IPS-NIHi7 (cell line): ENCODE measurements at regions not wholly inside any gene's neighbourhood (a gene's known extent, or its start where the extent isn't known, plus 50 kb on each side); places are given as distances from the start of the nearest gene placed in this dataset.

Source experiments
- DNase-seq: peaks from one replicate; pipeline ENCODE4 v3.0.0; 2012; ENCODE audit warnings: mixed read lengths; ENCODE audit errors: extremely low spot score

DNA sequence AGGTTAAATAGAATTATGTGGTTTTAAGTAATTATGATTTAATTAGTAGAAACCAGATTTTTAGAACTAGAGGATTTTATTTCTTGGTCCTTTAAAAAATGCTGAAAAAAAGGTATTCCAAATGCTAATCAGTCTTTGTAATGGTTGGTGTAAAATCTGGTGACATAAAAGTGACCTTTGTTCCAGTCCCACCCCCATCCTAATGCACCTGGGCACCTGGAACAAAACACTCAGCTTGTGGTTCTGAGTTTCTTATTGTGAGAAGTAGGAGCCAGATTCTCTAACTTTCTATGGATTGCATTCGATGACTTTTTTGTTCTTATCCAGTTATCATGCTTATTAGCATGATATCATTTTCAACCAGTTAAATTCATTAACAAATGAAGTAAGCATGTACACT is 115.1 kb upstream of the CTNND2 start:
- no peak for DNase-seq

DNA sequence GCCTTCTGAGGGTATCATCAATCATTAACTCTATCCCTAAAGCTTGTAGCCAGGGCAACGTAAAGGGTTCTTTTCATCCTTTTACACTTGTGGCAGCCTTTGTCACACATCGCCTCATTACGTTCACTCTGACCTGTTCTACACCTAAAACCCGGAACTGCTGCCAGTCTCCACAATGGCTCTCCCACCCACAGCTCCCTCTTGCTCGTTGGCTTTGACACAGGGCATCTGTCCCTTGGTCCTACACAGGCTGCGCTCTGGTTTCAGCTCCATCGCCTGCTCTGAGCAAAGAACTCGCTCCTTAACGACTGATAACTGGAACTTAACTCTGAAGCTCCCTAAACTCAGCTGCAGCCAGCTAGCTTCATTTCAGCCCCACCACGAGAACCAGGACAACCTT is 112.8 kb upstream of the CTNND2 start:
- no peak for DNase-seq

DNA sequence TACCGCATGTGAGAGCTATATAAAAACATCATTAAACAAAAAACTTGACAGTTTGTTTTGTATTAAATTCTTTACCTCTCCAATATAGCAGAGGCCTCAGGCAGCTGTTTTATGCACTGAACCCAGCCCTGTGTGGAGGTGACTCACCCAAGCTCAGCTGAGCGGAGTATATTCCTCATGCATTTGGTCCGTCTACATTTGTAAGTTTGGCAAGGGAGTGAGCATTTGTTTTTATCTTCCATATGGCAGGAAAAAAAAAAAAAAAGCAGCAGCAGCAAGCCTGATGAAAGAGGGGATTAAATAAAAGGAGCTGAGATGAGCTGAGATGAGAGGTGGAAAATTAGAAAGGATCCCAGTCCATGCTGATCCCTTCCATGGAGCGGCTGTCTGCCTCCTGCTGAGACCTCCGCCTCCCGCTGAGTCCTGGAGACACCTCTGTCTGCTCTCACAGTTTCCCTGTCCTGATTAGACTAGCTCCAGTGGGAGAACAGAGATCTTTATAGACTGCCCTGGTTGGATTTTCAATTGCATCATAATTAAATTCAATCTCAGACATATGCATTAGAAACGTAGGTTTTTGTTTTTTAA is 112.0 kb upstream of the CTNND2 start:
- peak; percentile 32 for DNase-seq

DNA sequence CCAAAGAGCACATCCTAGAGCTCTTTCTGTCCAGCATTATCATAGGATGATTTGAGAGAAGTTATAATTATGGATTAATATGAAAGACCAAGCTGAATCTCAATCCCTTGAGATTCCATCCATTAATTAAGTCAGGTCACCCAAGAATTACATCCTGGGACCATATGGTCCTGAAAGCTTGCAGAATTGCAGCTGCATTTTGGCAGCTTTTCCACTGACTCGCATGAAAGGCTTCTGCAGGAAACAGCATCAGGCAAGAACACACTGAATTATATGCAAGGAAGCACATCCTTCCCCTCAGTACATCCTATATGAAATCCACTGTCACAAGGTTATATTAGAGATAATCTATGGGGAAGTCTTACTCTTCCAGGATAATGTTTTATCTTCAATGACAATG is 109.1 kb upstream of the CTNND2 start:
- DNase-seq: no peak

DNA sequence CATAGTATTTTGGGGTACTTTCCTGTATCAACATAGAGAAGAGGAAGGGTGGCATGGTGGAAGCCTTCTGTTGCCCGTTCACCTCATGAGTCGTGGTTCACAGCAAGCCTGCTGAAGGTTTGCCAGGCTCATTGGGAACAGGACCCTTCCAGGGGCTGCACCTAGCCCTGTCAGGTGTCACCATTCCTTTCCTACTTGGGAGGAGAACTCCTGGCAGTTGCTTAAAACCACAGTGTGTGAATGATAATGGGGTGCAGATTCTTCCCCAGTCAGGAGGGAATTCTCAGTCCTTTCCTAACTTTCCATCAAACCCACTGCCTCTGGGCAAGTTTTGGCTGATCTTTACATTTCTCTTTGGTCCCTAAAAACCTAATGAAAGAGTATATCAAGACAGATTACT is 99.4 kb upstream of the CTNND2 start:
- DNase-seq: peak; percentile 20

DNA sequence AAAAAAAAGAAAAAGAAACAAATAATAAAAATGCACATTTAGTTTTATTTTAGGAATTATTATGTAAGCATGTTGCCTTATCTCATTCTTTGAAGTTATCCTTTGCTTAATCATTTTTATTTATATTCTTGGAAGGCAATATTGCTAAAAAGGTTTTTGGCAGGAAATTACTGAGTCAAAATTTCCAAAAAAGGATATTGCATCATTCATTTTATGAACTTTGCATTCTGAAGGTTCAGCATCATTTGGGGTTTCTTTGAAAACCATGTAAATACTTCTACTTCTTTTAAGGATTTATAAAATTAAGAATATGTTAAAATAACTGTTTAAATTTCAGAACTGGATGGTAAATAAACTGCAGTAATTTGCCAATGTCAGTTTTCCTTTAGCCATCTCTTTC is 94.2 kb upstream of the CTNND2 start:
- no peak for DNase-seq

DNA sequence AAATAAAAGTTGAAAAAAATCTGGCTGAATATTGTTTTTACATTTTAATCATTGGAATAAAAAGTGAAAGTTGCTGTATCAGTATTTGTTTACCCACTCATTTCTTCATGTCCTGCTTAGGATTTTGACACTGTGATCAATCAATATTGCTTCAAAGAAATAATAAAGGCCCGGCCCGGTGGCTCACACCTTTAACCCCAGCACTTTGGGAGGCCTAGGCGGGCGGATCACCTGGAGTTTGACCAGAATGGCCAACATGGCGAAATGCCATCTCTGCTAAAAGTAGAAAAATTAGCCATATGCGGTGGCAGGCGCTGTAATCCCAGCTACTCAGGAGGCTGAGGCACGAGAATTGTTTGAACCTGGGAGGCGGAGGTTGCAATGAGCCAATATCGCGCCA is 93.7 kb upstream of the CTNND2 start:
- DNase-seq: no peak

DNA sequence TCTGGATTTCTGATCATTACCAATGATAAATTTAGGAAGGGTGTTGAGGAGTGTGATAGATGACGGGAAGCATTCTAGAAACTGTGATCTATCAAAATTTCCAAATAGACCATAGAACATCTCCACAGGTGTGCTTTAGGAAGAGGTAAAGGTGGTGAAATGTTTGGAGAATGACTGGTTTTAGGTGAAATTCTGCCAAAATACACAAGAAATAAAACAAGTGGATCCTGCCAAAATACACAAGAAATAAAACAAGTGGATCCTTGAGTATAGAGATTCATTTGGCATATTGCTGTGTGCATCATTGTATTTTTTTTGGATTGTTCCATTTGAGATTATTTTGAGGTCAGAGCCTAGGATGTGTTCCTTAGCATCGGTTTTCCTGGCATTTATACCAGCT is 88.3 kb upstream of the CTNND2 start:
- no peak for DNase-seq

DNA sequence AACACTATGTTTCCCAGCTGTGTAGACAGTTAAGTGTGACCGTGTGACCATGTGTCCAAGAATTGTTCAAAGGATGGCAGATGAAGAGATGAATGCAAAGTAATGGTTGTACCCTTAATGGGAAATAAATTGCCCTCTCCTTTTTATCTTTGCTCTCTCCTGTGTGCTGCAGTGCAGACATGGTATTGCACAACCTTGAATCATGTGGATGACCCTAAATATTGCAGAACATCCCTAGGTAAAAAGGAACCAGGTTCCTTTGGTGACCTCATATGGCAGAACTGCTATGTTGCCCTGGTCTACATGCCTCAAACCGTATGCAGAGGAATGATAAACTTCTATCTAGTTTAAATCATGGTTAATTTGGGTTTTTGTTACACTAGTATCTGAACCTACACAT is 81.7 kb upstream of the CTNND2 start:
- DNase-seq: no peak

DNA sequence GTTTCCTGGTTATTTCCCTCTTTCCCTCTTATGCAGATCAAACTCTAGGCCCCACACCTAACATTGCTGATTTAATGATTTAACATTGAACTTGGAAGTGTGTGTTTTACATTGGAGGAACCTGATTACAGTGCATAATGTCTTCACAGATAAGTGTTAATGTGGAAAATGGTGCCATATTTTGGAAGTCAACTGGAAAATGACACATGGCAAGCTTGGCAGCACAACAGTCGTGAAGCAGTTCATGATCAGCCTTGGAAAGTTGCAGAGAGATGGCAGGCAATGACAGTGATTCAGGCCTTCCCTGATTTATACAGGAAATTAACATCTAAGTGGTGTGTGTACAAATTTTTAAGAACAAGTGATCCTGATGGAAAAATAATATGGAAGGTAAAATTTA is 80.0 kb upstream of the CTNND2 start:
- no peak for DNase-seq

DNA sequence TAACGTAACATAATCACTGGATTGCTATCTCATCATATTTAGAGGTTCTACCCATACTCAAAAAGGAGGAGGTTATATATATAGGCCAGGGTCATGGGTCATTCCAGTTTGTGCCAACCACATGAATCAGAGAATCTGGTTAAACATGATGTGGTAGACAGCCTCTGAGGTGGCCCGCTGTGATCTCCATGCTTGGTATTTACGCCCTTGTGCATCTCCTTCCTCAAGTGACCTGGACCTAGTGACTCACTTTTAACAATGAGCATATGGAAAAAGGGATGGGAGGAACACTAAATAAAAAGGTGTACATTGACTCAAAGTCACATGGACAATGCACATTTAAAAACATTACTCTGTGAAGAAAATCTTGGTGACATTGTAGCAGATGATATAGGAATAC is 77.7 kb upstream of the CTNND2 start:
- no peak for DNase-seq

DNA sequence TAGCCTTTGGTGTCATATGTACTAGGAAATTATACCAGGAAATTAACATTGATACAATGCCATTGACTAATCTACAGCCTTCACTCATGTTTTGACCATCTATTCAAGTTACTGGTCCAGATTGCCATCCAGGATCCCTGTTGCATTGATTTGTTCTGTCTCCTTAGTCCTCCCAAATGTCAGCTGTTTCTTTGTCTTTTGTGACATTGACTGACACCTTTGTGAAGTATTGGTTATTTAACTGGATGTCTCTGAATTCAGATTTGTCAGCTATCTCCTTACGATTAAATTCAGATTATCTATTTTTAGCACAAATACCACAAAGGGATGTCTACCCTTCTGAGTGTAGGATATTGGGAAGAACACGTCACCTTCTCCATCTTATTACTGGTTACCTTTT is 73.7 kb upstream of the CTNND2 start:
- no peak for DNase-seq

DNA sequence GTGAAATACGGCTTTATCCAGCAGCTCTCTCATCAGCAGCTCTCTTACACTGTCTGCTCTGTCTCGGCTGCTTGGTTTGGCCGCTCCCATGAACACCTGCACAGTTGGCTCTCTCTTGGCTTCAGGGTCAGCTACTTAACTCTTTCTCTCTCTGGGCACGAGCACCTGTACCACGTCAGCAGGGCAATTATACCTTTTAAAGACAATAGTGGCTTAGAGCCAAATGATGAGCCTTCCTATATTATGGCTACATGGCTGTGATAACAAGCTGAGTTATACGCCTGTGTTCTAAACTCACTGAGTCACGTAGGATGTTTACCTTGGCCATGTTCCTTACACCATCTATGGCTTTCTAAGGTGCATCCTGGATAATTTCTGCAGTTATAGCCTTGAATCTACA is 69.2 kb upstream of the CTNND2 start:
- DNase-seq: no peak

DNA sequence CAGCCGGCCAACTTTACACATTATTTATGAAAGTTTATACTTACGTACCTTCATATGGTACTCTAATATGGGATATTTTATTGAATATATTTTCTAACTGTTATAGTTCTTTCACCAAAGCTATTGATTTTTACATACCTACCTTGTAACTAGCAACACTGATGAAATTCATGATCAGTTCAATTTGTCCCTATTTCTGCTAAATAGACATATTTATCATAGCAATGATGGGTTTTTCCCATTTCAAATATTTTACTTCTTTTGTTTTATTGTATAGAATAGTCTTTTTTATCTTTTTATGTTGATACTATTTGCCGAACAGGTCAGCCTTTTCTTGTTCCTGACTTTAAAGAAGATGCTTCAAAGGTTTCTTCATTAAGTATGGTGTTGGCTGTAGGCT is 59.0 kb upstream of the CTNND2 start:
- DNase-seq: no peak

DNA sequence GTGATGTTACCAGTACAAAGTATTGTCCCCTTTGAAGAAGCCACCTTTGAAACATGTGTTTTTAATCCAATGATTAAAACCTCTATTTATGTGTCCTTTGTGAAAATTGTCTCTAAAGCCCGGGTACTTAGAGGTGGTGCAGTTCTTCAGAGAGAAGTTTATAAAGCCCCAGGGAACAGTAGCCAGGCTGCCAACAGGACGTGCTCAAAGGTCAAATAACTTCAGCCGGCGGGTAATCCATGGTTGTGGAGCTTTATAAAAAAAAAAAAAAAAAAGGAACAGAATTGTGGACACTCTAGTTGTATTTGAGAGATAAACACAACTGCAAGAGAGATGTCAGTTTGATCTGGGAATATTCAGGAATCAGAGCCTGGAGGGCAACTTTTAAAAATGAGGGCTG is 57.9 kb upstream of the CTNND2 start:
- DNase-seq: no peak

DNA sequence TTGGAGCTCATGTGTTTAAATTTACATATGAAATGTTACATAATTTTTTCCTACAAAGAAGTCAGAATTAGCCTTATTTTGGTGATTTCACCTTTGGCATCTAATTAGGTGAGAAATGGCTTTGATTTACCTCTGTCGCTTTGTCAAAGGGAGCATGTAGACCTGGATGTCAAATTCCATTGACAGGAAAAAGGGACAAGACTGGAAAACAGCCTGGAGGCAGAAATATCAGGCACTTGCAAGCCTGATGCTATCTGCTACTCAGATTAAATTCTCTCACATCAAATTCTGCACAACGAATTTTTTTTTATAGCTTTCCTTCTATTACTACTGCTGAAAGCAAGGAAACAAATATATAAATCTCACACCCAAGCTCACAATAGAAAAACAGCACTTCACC is 54.1 kb upstream of the CTNND2 start:
- no peak for DNase-seq

DNA sequence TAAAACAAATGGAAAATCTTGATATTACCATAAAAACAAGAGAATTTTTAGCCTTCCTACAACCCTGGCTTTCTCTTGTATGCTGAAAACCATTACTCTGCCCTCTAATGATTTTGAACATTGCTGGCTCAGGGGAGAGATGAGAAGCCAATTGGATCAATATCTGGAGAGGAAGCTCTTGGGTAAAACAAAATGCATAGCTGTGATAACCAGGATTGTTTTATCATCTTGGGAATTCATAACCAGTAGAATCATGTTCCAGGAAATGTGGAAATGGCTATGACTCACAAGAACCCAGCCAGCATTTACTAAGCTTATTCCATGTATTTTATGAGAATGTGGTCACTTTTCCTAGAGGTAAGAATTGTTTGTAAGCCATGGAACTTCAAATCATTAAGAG is 51.1 kb upstream of the CTNND2 start:
- DNase-seq: no peak
